Hematopoietic multipotent progenitor cell treated with erythropoietin and hydrocortisone succinate and interleukin-3 and kit ligand, for 8 days (in vitro differentiated cells): ENCODE measurements at regions not wholly inside any gene's neighbourhood (a gene's known extent, or its start where the extent isn't known, plus 50 kb on each side); places are given as distances from the start of the nearest gene placed in this dataset.
A peak's percentile ranks its signal among the peaks of the same experiment; 100 is the strongest.

Experiments used
- DNase-seq: peaks from one replicate; pipeline ENCODE4 v3.0.0-alpha.2; 2015

DNA sequence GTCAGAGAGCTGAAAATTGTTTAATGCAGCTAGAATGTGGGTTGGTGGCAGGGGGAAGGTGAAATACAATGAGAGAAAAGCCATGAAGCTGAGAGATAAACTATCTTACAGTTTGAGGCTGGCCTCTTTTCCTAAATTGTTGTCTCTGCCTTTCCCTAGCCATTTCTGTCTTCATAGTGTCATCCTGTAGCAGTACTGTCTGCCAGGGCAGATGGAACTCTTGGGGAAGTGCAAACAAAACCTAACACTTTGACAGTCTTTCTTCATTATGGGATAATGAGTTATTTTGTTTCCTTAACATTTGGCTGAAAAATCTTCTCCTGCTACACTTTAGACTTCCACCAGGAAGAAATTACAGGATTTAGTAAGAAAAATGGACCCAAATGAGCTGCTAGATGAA, 197.8 kb upstream of the ARX start:
- no peak for DNase-seq

DNA sequence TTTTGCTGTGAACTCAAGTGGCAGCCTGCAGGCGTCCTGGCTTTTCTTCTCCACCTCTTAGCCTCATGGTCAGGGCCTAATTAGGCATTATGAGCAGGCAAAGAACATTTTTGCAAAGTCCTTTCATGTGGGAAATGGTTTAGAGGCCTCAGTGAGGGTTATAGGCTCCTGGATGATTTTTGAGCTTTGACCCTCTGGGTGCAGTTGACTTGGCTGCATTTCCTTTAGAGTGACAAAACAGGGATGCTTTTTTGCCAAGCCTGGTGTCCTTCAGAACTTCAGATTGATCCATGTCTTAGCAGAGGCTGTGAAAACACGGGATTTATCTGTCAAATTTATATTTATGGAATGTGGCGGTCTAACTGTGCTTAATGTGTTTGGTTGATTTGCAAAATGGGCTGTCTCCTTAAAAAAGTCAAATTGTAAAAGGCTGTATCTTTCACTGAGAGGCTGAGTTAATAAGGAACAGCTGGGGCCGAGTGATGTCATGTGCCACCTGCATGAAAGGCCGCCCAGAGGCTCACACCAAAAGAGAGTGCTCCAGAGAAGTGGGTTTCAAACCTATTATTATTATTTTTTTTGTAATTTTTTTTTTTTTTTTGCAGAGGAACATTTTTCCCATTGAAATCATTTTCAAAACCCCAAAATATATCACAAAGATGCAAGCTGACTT, 192.2 kb upstream of the ARX start:
- no peak for DNase-seq

DNA sequence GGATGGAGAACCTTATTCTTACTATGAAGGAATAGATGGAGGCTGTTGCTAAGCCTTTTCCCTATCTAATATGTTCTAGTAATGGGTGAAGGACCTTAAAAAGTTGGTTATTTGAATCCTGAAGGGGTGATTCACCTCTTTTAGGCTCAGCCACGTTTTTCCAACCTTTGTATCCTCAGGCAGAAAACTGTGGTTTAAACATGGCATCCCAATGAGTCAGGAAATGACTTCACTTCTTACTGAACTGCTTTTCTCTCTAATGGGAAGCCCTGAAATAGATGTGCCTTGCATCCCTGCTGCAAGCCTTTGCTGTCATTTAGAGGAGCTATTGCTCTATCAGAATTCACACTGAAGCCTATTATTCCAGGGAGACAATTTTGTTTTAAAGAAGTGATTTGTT, 191.0 kb upstream of the ARX start:
- DNase-seq = no peak

DNA sequence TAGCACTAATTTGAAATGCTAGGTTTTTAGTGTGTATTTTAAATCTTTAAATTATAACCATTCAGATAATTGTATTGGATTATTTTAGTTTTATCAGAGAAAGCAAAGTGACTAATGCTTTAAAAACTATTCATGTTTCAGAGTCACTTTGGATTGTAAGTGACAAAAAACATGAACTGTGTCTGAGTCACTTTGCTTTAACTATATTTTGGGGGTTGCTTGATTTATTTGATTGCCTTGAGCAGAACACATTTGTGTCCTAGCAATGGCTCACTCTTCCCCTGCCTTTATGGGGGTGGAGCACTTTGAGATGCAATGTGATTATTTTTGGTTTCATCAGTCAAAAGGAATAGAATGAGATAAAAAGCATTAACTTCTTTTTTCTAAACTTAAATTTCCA, 188.4 kb upstream of the ARX start:
- no peak for DNase-seq

DNA sequence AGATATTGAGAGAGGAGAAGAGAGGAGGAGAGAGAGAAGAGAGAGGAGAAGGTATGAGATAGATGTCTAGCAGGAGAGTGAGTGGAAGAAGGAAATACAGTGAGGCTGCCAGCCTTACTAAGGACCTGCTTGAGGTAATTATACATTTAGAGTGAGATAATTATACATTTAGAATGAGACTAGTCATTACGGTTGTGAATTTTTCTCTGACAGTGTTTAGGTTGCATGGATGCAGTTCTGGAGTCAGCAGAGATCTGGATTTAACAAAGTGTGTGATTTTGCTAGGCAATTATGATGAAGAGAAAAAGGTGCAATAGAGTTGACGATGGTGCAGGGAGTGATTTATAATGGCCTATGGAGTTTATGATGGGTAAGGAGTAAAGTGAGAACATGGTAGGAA, 187.1 kb upstream of the ARX start:
- DNase-seq = no peak

DNA sequence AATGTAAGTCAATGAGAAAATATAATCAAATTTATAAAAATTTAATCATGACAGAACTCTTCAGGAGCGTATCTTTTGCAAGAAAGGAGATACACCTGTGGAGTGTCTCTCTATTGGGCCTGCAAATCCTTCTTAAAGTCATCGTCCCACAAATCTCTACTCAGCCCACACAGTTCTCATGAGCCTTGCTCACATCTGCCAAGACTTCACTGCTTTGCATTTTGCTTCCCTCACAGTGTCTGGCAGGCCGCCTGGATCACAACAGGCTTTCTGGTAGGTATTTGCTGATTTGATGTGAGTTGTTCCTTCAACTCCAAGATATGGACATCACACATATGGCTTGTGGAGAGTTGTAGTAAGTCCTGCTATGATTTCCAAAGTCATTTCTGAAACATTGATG, 183.1 kb upstream of the ARX start:
- no peak for DNase-seq

DNA sequence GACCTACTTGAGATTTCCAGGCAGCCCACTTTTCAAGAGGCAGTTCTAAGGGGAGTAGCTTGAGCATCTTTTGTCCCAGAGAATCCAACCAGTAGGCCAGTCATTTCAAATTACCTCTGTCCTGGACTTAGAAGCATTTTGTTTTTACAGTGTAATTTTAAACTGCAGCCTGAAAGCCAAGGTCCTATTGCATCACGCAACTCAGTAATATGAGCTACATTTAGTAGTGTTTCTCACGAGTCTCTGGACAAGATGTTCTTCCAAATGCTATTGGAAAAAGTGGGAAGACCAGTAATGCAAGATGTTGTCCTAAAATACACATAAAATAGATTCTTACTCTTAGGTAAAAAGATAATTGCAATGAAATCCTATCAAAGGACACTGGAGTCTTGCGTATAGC, 182.5 kb upstream of the ARX start:
- DNase-seq = no peak

DNA sequence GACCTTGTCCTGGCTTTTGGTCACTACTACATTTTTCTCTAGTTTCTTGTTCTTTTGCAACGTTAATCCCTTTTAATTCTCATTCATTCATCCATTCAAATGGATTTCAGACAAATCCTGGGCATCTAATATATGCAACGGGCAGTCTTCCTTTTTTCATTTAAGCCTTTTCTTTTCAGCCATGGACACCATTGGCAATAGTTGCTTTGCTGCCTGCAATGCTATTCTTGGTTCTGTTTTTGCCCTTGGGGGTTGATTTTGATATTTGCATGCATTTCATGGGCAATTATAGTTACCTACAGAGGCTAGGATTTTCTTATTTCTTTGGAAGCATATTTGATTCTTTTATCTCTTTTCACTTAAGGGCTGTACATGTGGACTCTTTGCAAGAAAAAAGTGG, 180.5 kb upstream of the ARX start:
- no peak for DNase-seq

DNA sequence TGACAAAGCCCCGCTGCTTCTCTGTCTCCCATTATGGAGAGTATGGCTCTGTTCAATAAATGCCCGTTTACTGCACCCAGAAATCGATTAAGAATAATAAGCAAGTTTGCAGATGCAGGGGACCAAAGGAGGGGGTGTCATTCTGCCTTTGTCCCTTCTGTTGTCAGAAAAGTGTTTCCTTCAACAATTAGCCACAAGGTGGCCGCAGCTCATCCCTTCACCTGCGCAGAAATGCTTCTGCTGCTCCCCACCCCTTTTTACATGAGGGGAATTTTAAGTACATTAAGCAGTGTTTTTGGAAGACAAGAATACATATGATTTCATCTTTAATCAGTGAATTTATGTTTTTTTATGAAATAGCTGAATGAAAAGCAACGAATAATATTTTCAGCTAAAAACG, 175.6 kb upstream of the ARX start:
- DNase-seq = no peak

DNA sequence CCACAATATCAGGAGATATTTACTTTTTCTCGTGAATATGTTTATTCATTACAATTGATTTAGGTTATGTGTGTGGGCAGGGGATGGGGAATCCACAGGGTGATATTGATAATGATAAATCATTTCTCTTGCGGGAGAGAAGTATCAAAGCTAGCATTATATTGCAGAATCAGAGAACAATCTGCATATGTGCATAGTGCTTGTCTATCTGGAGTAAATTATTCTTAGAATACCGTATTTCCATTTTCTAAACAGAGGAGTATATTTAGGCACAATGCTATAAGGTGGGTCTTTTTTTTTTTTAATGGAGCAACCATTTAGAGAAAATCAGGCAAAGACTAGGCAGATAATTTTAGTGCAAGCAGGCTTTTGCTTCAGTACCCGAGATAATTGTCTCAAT, 166.0 kb upstream of the ARX start:
- no peak for DNase-seq

DNA sequence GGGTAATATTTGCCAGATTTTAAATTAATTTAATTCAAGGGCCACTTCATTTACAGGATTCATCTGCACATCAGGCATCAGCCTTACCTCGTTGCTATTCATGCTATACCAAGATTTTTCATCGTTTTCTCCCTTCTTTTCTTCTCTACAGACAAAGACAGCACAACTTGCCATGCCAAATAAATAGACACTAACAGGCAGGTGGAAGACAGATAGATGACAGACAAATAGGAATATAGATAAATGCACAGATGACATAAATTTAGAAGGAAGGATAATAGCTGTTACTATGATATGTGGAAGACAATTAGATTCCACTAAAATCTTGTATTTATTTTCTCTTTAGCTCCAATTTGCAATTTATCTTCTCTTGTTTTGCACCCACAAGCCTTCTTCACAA, 164.5 kb upstream of the ARX start:
- DNase-seq = no peak

DNA sequence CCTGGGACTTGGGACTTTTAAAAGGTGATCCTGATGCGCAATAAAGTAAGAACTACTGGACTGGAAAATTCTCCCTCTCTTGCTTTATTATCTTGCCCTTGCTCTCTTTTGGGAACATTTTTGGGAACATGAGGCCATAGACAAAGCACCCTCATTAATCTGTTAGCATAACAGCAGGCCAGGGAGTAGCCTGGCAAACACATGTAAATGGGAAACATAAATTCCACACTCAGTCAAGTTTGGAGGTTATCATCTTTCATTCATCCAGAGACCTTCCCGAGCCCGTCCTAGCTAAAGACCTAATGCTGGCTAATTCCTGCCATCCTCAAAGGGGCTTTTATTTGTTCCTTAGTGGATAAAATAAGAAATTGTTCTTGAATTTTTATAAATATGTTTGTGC, 162.8 kb upstream of the ARX start:
- no peak for DNase-seq

DNA sequence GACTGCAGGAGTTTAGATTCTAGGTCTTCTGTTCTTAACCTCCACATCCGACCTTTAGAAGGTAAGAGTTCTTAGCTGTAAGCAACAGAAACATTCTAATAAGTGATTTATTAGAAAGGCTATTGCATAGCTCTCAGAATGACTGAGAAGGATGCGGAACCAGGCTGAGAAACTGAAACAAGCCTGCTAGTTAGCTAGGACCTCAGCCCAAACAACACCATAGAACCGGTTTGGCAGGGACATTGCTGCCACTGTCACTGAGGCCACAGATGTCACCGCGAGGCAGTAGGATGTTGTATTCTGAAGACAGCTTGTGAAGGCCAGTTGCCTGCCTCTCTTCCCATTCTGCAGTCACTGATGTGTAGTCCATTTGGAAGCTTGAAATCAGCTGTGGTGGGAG, 160.0 kb upstream of the ARX start:
- no peak for DNase-seq

DNA sequence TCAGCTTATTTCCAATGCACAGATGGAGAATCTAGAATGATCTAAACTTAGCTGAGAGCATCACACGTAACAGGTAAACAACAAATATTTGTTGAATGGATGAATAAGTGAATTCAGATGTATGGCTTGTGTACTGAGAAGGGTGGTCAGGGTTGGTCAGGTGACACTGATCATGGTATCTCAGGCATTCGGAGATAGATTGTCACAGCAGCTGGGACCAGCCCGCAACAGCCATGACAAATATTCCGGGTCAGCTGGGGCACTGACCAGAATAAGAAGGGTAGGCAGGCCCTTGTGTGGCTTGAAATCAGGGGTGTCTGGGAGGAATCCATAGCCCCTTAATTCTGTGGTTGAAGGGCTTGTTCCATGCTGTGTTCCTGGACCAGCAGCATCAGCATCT, 159.4 kb upstream of the ARX start:
- no peak for DNase-seq

DNA sequence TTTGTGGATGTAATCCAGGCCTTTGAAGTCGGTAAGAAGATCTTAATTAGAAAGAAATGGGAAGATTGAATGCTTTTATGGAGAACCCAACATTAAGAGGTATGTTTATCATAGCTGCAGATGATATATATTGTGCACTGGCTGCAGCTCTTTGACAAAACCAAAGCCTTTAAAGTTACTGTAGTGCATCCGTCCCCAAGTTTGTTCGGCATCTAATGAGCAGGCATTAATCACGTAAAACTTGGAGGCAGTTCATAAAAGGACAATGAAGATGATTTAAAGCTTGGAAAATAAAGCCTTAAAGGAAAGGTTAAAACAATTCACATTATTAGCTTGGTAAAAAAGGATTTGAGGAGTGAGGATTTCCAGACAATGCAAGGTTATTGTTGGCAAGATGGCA, 150.8 kb upstream of the ARX start:
- no peak for DNase-seq

DNA sequence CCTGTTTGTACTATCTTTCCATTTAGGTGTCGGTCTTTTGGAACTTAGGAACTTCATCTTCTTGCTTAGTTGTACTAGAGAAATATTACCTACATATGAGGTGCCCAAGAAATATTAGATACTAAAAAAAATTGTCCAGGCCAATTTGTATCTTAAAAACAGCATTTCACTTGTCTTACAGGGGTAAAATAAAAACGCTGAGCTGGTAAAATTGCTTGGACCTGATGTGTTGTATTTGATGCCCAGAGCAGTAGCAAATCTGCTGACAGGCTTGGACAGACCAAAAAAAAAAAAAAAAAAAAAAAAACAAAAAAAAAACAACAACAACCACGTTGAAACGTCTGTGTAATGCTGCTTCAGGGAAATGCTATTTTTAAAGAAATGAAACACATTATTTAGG, 150.4 kb upstream of the ARX start:
- no peak for DNase-seq

DNA sequence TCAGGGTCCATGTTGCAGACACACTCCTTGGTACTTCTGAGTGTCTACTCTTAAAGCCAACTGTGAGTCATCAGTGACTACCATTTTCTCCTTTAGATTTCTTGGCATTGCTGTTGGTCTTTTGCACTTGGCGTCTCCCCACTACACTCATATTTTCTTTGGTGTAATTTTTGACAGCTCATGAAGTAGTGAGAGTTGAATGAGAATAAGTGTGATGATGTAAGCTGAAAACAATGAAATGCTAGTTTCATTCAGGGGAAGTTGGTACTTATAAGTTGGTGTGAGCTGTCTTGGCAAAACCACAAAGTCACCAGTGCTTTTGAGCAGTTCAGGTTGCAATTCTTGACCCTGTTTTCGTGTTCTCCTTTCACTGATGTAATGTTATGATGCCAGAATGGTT, 142.9 kb upstream of the ARX start:
- DNase-seq = no peak

DNA sequence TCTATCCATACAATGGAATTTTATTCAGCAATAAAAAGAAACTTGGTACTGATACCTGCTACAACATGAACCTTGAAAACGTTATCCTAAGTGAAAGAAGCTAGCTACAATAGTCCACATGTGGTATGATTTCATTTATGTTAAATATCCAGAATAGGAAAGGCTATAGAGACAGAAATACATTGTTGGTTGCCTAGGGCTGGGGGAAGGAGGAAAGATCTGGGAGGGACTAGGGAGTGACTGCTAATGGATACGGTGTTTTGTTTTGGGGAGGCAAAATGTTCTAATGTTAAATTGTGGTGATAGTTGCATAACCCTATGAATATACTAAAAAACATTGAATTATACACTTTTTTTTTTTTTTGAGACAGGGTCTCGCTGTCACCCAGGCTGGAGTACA, 141.1 kb upstream of the ARX start:
- no peak for DNase-seq

DNA sequence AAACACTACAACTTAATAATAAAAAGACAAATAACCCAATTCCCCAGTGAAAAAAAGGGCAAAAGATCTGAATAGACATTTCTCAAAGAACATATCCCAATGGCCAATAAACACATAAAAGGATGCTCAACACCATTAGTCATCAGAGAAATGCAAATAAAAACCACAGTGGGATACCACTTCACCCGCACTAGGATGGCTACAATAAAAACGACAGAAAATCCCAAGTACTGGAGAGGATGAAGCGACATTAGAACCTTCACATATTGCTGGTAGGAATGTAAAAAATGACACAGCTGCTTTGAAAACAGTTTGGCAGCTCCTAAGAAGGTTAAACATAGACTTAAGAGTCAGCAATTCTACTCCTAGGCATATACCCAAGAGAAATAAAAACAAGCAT, 140.6 kb upstream of the ARX start:
- no peak for DNase-seq

DNA sequence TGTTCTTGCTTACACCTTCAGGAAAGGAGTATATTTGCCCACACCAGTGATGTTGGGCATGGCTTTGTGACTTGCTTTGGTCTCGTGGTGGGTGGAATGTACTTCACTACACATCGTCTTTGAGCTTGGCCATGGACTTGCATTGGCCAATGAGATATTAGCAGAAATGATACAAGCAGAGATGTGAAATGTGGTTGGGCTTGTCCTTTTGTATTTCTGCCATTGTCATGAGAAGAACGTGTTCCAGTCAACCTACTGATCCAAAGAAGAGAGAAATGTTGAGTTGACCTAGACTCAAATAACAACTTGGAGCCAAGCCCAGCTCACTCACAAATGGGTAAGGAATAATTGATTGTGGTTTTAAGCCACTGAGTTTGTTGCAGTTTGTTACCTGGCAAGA, 138.4 kb upstream of the ARX start:
- DNase-seq = no peak

DNA sequence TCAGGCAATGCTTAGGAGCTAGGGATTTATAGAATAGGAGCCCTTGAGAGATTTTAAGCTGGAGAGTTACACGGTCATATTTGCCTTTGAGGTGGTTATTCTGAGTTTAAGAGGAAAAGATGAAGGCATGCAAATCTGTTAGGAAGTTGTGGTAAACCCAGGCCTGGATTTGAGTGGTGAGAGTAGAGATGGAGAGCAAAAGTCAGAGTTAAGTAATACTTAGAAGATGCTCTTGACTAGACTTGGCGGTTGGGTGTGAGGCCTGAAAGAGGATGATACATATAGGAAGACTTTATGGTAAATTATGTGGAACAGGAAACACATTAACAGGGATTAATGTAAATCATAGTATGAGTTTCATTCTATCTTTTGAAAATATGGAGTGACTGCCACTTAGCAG, 136.0 kb upstream of the ARX start:
- DNase-seq = no peak

DNA sequence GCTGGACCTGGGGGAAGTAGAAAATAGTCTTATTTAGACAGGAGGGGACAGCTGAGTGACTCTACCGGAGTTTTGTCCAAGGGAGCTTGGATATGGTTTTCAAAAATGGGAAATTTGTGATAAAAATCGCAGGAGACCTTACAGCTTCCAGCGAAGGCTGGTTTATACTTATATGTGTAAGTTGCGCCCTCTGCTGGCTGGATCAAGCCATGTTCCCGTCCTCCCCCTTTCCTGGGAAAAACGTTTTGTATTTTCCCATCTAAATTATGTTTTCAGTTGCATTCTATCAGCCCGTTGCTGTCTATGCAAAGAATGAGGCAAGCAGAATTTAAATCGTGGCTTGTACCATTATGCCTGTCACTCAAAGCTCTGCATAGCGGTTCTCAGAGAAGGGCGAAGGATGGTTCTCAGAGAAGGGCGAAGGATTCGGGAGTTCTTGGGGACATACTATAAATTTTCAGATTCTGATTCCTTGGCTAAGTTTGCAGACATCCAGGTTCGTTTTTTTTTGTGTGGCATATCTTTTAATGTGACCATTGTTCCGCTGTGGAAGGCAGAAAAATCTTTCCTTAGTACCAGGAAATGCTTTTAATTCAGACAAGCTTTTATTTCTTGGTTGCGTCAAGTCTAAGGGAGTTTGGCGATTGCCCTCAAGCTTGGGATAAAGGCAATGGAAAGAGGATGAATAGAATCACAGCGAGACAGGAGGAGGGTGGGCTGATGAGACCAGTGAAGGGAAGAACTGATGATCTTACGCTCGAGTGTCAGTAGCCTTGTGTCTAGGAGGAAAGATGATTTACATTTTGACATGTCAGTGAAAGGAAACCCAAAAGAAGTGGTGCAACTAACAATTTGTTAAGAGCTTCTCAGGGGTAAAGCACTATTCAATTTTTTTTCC, 128.5 kb upstream of the ARX start:
- peak; percentile 31 for DNase-seq

DNA sequence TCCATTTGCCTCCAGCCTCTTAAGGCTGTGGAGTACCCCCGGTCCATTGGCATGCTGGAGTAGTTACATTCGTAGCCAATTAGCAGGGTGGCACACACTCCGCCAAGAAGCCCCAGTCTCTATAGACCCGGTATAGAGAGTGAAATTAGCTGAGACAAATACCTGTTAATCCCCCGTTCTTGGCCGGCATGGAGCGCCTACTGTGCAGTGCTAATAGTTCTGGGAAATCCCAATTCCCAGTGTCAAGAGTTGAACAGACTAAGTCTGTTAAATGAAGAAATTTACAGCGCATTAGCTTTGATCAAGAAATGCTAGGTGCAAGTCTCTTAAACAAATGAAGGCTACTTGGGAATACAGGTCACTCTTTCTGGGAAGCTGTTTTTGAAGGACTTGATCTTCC, 127.8 kb upstream of the ARX start:
- no peak for DNase-seq

DNA sequence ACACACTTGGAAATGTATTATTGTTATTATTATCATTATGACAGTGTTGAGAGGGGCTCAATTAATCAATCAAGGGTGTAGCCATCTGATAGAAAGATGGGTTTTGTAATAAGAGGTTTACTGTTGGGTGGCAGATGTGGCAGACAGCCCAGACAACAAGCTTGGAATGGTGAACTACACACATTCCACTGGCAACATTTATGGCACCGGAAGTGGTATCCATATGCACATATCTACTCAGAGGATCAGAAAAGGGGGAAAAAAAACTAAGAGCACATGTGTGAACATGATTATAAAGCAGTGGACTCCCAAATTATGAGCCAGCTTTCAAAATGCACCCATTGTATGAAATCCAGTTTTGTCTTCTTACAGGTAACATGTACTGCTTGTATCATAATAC, 125.9 kb upstream of the ARX start:
- DNase-seq = no peak

DNA sequence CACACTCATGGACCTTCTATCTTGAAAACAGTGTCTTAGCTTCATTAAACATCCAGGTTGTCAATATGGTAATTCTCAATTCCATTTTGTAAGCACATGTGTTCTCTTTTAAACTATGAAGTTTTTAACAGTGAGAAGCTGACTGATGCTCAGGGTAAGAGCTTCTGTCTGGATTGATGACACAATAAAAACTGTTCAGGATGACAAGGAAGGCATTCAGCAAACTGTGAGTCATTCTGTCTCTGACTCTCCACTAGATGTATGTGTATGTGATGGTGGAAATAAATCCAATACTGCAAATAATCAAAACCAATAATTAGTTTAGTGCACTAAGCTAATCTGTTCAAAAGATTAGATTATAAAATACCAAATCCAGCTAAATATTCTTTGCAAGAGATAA, 115.3 kb upstream of the ARX start:
- no peak for DNase-seq
